CD4-positive, alpha-beta memory T cell (primary cell): ENCODE measurements at regions not wholly inside any gene's neighbourhood (a gene's known extent, or its start where the extent isn't known, plus 50 kb on each side); places are given as distances from the start of the nearest gene placed in this dataset.

Experiments
- CTCF ChIA-PET: fragments of 350-600 bp; sonication (Branson Sonifier 250); formaldehyde crosslinking; loops from one replicate; lab custom pipeline; 2021; ENCODE audit warnings: inconsistent platforms; ENCODE audit not compliant: partially characterized antibody; lab: Charles Lee
- POLR2A ChIA-PET: fragments of 350-600 bp; sonication (Branson Sonifier 250); formaldehyde crosslinking; loops from one replicate; lab custom pipeline; 2021; ENCODE audit not compliant: partially characterized antibody; lab: Charles Lee
- DNase-seq, 5 donors: peaks; one replicate each; pipeline versions ENCODE4 v3.0.0 to v3.0.0-alpha.2; 2020 to 2022; ENCODE audit warnings: mixed read lengths in 1 of 5
- H3K27ac ChIP-seq: one replicate; pipeline ENCODE4 v1.7.0; 2013; ENCODE audit warnings: low read depth, low read length
- H3K27me3 ChIP-seq: 2 replicates; pipeline ENCODE4 v1.7.0; 2013; ENCODE audit warnings: mild to moderate bottlenecking, low read length, moderate library complexity; ENCODE audit not compliant: insufficient read depth
- H3K36me3 ChIP-seq: 2 replicates; pipeline ENCODE4 v1.7.0; 2013; ENCODE audit warnings: mild to moderate bottlenecking, low read length, moderate library complexity; ENCODE audit not compliant: insufficient read depth
- H3K4me1 ChIP-seq: 2 replicates; pipeline ENCODE4 v1.7.0; 2013; ENCODE audit warnings: mild to moderate bottlenecking, low read length, moderate library complexity; ENCODE audit not compliant: insufficient read depth
- H3K4me3 ChIP-seq, 2 donors: one replicate each; pipeline ENCODE4 v1.7.0; 2013; ENCODE audit warnings: low read length in 2 of 2, mild to moderate bottlenecking in 1 of 2
- H3K9me3 ChIP-seq, 2 donors: one replicate each; pipeline ENCODE4 v1.7.0; 2013; ENCODE audit warnings: low read length in 2 of 2, control low read depth in 1 of 2; ENCODE audit not compliant: control insufficient read depth in 1 of 2
- H3K27ac Mint-ChIP-seq, 7 donors: one replicate each; pipeline ENCODE4 v1.8.0; 2020 to 2021; ENCODE audit warnings: mixed read lengths in 7 of 7, mild to moderate bottlenecking in 6 of 7, inconsistent platforms in 3 of 7, moderate library complexity in 3 of 7
- H3K27me3 Mint-ChIP-seq, 2 donors: one replicate each; pipeline ENCODE4 v1.8.0; 2020 to 2021; ENCODE audit warnings: mixed read lengths in 2 of 2
- H3K36me3 Mint-ChIP-seq, 2 donors: one replicate each; pipeline ENCODE4 v1.8.0; 2020 to 2021; ENCODE audit warnings: mixed read lengths in 2 of 2, inconsistent platforms in 1 of 2, mild to moderate bottlenecking in 1 of 2
- H3K4me1 Mint-ChIP-seq, 4 donors: one replicate each; pipeline ENCODE4 v1.8.0; 2020 to 2021; ENCODE audit warnings: mixed read lengths in 4 of 4, mild to moderate bottlenecking in 1 of 4
- H3K4me3 Mint-ChIP-seq, 8 donors: one replicate each; pipeline ENCODE4 v1.8.0; 2020 to 2021; ENCODE audit warnings: mixed read lengths in 8 of 8, mild to moderate bottlenecking in 7 of 8, moderate library complexity in 6 of 8, inconsistent platforms in 3 of 8
- H3K9me3 Mint-ChIP-seq, 8 donors: one replicate each; pipeline ENCODE4 v1.8.0; 2020 to 2021; ENCODE audit warnings: mixed read lengths in 8 of 8, mild to moderate bottlenecking in 5 of 8, inconsistent platforms in 3 of 8, moderate library complexity in 1 of 8
- intact Hi-C: fragments of 100-400 bp; cut with micrococcal nuclease; formaldehyde crosslinking; loops from one replicate; pipeline ENCODE4 v1.15.1; 2023

DNA sequence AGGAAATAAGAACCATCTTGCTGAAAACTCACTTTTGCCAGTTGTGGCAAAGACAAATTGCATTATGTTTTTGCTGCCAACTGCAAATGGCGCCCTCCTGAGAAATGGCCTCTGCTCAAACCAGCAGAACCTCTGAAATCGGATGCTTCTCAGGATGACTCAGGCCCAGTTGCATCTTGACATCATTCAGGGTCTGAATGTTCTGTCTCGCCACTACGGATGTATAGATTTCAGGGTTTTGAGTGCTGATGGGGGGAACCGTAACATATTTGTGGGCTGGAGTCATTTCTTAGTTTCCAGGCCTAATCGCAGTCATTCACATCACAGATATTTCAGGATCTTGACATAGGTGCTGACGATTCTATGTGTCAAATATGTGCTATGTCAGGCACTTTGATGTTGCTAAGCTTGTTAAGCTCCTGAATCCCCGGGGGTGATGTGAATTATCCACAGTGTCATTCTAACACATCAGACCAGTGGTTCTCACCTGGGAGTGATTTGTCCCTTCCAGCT lies 207.1 kb downstream of the NFATC2 start:
- H3K9me3 Mint-ChIP-seq, result peaks cover 0 to 2% (median 0%) of the 10 kb centered on the region in 8 donors
- H3K36me3 Mint-ChIP-seq, result no peaks in the 10 kb centered on the region
- H3K4me1 Mint-ChIP-seq, result peaks cover 3 to 23% (median 9%) of the 10 kb centered on the region in 4 donors
- H3K27ac ChIP-seq, result no peak overlapping the region
- POLR2A ChIA-PET, result no interaction called here
- H3K9me3 ChIP-seq, result no peaks in the 10 kb centered on the region
- no peak for DNase-seq
- no peaks in the 10 kb centered on the region for H3K36me3 ChIP-seq
- no peaks in the 10 kb centered on the region for H3K27me3 ChIP-seq
- peak overlapping the region in 2 of 7 donors; percentile 31 for H3K27ac Mint-ChIP-seq
- no peak overlapping the region for H3K4me3 Mint-ChIP-seq
- H3K4me1 ChIP-seq, result peaks cover 10% of the 10 kb centered on the region
- H3K4me3 ChIP-seq, result no peak overlapping the region
- CTCF ChIA-PET, result interaction anchor here (1.3 kb wide), 1 partner anchor 9 kb away, joined by 3 read pairs; no protein-coding TSS in a partner anchor
- intact Hi-C loops, result no loop called here
- no peaks in the 10 kb centered on the region for H3K27me3 Mint-ChIP-seq

GRCh38 chr20:51334609-51335008 lies 207.9 kb downstream of the NFATC2 start:
- H3K4me3 Mint-ChIP-seq, result no peak overlapping the region
- no peak overlapping the region for H3K4me3 ChIP-seq
- peaks cover 3 to 23% (median 9%) of the 10 kb centered on the region in 4 donors for H3K4me1 Mint-ChIP-seq
- H3K27me3 ChIP-seq, result no peaks in the 10 kb centered on the region
- POLR2A ChIA-PET, result no interaction called here
- H3K9me3 Mint-ChIP-seq, result peaks cover 0 to 2% (median 0%) of the 10 kb centered on the region in 8 donors
- intact Hi-C loops, result no loop called here
- H3K9me3 ChIP-seq, result no peaks in the 10 kb centered on the region
- H3K36me3 Mint-ChIP-seq, result no peaks in the 10 kb centered on the region
- H3K27ac ChIP-seq, result no peak overlapping the region
- no peak overlapping the region for H3K27ac Mint-ChIP-seq
- H3K36me3 ChIP-seq, result no peaks in the 10 kb centered on the region
- H3K27me3 Mint-ChIP-seq, result peaks cover 3 to 4% of the 10 kb centered on the region in 2 donors
- no peak for DNase-seq
- CTCF ChIA-PET, result interaction anchor here (1.3 kb wide), 1 partner anchor 9 kb away, joined by 3 read pairs; no protein-coding TSS in a partner anchor
- H3K4me1 ChIP-seq, result peaks cover 10% of the 10 kb centered on the region

DNA sequence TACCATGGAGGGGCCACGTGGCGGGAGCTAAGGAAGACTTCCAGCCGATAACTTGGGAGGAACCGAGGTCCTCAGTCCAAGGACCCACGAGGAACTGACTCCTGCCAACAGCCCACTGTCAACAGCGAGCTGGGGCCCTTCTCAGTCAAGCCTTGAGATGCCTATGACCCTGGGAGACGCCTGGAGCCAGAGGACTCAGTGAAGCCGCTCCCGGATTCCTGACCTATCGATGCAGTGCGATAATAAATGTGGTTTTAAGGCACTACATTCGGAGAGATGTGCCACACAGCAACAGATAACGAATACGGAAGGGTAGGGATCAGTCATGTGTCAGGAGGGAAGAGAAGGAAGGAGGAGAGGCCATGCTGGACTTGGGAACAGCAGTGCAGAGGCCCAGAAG lies 208.5 kb downstream of the NFATC2 start:
- Histone ChIP-seq H3K36me3 (no peaks in the 10 kb centered on the region), H3K9me3 (no peaks in the 10 kb centered on the region), H3K27ac (no peak overlapping the region), H3K4me3 (no peak overlapping the region), H3K27me3 (no peaks in the 10 kb centered on the region), H3K4me1 (peaks cover 10% of the 10 kb centered on the region)
- Mint-ChIP-seq H3K27ac (no peak overlapping the region), H3K27me3 (peaks cover 4 to 6% of the 10 kb centered on the region in 2 donors), H3K36me3 (no peaks in the 10 kb centered on the region), H3K4me3 (no peak overlapping the region), H3K4me1 (peaks cover 3 to 18% (median 9%) of the 10 kb centered on the region in 4 donors), H3K9me3 (peaks cover 0 to 2% (median 0%) of the 10 kb centered on the region in 8 donors)
- DNase-seq, result no peak
- ChIA-PET CTCF (interaction anchor here (1.2 to 1.3 kb wide), 2 partner anchors 8 to 15 kb away, joined by 3 read pairs; no protein-coding TSS in a partner anchor), POLR2A (no interaction called here)
- intact Hi-C loops, result no loop called here

DNA sequence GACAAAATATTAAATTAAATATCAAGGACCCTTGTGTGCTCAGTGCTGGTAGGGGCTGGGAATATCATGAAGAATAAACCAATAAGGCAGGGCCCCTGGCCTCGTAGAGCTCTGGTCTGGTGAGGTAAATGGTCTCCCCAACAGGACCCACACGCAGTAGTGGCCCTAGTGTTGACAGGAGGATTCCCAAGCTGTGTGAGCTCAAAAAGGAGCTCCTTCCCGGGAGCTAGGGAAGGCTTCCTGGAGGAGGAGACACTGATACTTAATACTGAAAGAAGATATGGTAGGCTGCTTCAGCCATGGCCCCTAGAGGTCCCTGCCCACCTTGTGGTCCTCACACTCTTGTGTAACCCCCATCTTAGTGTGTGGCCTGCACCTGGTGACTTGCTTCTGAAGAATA lies 209.1 kb downstream of the NFATC2 start:
- Histone ChIP-seq H3K9me3 (no peaks in the 10 kb centered on the region), H3K36me3 (no peaks in the 10 kb centered on the region), H3K27me3 (no peaks in the 10 kb centered on the region), H3K4me1 (peaks cover 10% of the 10 kb centered on the region), H3K27ac (no peak overlapping the region), H3K4me3 (no peak overlapping the region)
- ChIA-PET CTCF (interaction anchor here (0.8 to 1.2 kb wide), 3 partner anchors 9 to 25 kb away, joined by 3 to 4 read pairs (median 3); no protein-coding TSS in a partner anchor), POLR2A (no interaction called here)
- Mint-ChIP-seq H3K9me3 (peaks cover 0 to 2% (median 0%) of the 10 kb centered on the region in 8 donors), H3K36me3 (no peaks in the 10 kb centered on the region), H3K4me1 (peaks cover 3 to 13% (median 7%) of the 10 kb centered on the region in 4 donors), H3K27ac (no peak overlapping the region), H3K27me3 (peaks cover 4 to 6% of the 10 kb centered on the region in 2 donors), H3K4me3 (no peak overlapping the region)
- DNase-seq, result no peak
- intact Hi-C loops, result no loop called here

DNA sequence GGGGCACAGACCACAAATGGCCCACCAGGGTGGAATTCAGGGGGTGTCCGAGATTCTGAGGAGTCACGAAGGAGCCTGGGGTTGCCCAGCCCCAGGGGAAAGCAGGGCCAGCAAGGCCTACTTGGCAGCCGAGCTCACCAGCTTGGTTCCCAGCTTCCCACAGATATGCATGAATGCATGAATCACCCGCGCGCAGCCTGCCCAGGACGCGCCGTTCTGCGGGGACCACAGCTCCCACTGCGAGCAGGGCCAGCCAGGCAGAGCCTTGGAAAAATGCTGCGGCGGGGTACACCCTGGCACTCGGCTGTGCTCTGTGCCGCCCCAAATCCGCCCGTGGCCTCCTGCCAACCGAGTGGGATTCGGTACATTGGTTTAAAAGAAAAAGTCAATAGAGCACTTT lies 211.0 kb downstream of the NFATC2 start:
- intact Hi-C loops, result no loop called here
- no peaks in the 10 kb centered on the region for H3K4me1 ChIP-seq
- no peaks in the 10 kb centered on the region for H3K27me3 ChIP-seq
- H3K27ac ChIP-seq, result no peak overlapping the region
- no peak overlapping the region for H3K4me3 ChIP-seq
- peaks cover 4 to 10% of the 10 kb centered on the region in 2 donors for H3K27me3 Mint-ChIP-seq
- H3K27ac Mint-ChIP-seq, result no peak overlapping the region
- no peaks in the 10 kb centered on the region for H3K9me3 ChIP-seq
- CTCF ChIA-PET, result no interaction called here
- H3K36me3 ChIP-seq, result no peaks in the 10 kb centered on the region
- POLR2A ChIA-PET, result no interaction called here
- H3K9me3 Mint-ChIP-seq, result peaks cover 0 to 1% (median 0%) of the 10 kb centered on the region in 8 donors
- no peaks in the 10 kb centered on the region for H3K4me1 Mint-ChIP-seq
- no peak for DNase-seq
- no peak overlapping the region for H3K4me3 Mint-ChIP-seq
- H3K36me3 Mint-ChIP-seq, result no peaks in the 10 kb centered on the region

- no peak overlapping the region for H3K27ac ChIP-seq
- CTCF ChIA-PET, result no interaction called here
- Mint-ChIP-seq H3K27me3 (peaks cover 4 to 20% of the 10 kb centered on the region in 2 donors), H3K9me3 (peaks cover 0 to 8% (median 2%) of the 10 kb centered on the region in 8 donors), H3K4me1 (no peaks in the 10 kb centered on the region), H3K27ac (no peak overlapping the region), H3K36me3 (no peaks in the 10 kb centered on the region), H3K4me3 (no peak overlapping the region)
- no peak overlapping the region for H3K4me3 ChIP-seq
- intact Hi-C loops, result loop anchor here (5.0 kb wide), 2 partner anchors 343 to 538 kb away; no protein-coding TSS in a partner anchor
- no peaks in the 10 kb centered on the region for H3K9me3 ChIP-seq
- H3K4me1 ChIP-seq, result no peaks in the 10 kb centered on the region
- POLR2A ChIA-PET, result no interaction called here
- no peaks in the 10 kb centered on the region for H3K36me3 ChIP-seq
- no peak for DNase-seq
- no peaks in the 10 kb centered on the region for H3K27me3 ChIP-seq
Observed at GRCh38 chr20:51329845-51330244, 212.7 kb downstream of the NFATC2 start.

DNA sequence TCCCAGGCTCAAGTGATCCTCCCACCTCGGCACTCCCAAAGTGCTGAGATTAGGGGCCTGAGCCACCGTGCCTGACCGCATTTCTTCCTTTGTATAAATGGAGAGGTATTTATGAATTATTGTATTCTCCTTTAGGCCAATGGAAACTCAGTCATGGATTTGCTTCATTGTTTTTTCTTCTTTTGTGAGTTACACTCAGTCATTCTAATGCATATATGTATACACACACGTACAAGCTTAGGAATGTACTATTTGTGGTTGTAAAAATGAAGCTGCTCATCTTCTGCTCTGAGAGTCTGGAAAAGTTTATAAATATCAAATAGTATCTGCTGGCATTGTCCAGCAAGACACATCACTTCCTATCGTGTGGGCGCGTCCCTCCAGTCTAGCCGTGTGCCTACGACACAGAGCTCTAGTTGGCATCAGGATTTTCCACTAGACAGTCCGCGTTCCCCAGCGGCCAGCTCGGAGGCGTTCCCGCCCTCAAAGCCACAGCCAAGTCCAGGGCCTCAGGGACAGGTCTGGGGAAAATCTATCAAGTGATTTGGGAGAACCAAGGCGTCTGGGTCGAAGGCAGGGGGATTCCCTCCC lies 215.2 kb downstream of the NFATC2 start:
- Mint-ChIP-seq H3K36me3 (no peaks in the 10 kb centered on the region), H3K4me1 (no peaks in the 10 kb centered on the region), H3K27me3 (peaks cover 6 to 20% of the 10 kb centered on the region in 2 donors), H3K4me3 (no peak overlapping the region), H3K9me3 (peaks cover 0 to 10% (median 2%) of the 10 kb centered on the region in 8 donors), H3K27ac (no peak overlapping the region)
- ChIA-PET CTCF (interaction anchor here (0.5 to 5.3 kb wide), 3 partner anchors 19 to 580 kb away, joined by 3 to 63 read pairs (median 28); no protein-coding TSS in a partner anchor), POLR2A (no interaction called here)
- no peaks in the 10 kb centered on the region for H3K9me3 ChIP-seq
- DNase-seq, result no peak
- intact Hi-C loops, result loop anchor here (5.0 kb wide), 2 partner anchors 340 to 535 kb away; no protein-coding TSS in a partner anchor
- H3K4me3 ChIP-seq, result no peak overlapping the region
- H3K36me3 ChIP-seq, result no peaks in the 10 kb centered on the region
- no peak overlapping the region for H3K27ac ChIP-seq
- H3K4me1 ChIP-seq, result no peaks in the 10 kb centered on the region
- H3K27me3 ChIP-seq, result no peaks in the 10 kb centered on the region
